SK-N-SH treated with all-trans-retinoic acid at 6 μM for 48 hours (cell line): ENCODE measurements at regions not wholly inside any gene's neighbourhood (a gene's known extent, or its start where the extent isn't known, plus 50 kb on each side); places are given as distances from the start of the nearest gene placed in this dataset.

Experiments used
- ARNTL ChIP-seq: fragments of 450-650 bp; formaldehyde crosslinking; IDR thresholded peaks from 2 replicates; pipeline ENCODE4 v1.5.0; 2020; ENCODE audit warnings: low read depth, mild to moderate bottlenecking, moderate library complexity, borderline replicate concordance
- GLIS3 ChIP-seq: fragments of 250-450 bp; sonication (Bioruptor Pico); IDR thresholded peaks from 2 replicates; pipeline ENCODE4 v1.5.0; 2020; ENCODE audit warnings: mild to moderate bottlenecking, moderate library complexity
- ISL1 ChIP-seq: fragments of 250-450 bp; sonication (Bioruptor Pico); IDR thresholded peaks from 2 replicates; pipeline ENCODE4 v2.1.2; 2022; ENCODE audit warnings: mild to moderate bottlenecking, moderate library complexity
- OSR1 ChIP-seq: fragments of 250-450 bp; sonication (Bioruptor Pico); IDR thresholded peaks from 2 replicates; pipeline ENCODE4 v1.8.0; 2022; ENCODE audit warnings: moderate library complexity, mild to moderate bottlenecking, inconsistent platforms
- PPARA ChIP-seq: fragments of 250-450 bp; sonication (Bioruptor Pico); IDR thresholded peaks from 2 replicates; pipeline ENCODE4 v1.5.0; 2020; ENCODE audit warnings: mild to moderate bottlenecking, borderline replicate concordance
- RARB ChIP-seq: fragments of 250-450 bp; sonication (Bioruptor Pico); IDR thresholded peaks from 2 replicates; pipeline ENCODE4 v1.8.0; 2021; ENCODE audit warnings: mild to moderate bottlenecking, moderate library complexity
- TOX ChIP-seq: fragments of 250-450 bp; sonication (Bioruptor Pico); IDR thresholded peaks from 2 replicates; pipeline ENCODE4 v1.8.0; 2021; ENCODE audit warnings: mild to moderate bottlenecking, moderate library complexity, borderline replicate concordance
- ZFP3 ChIP-seq: fragments of 250-450 bp; sonication (Bioruptor Pico); IDR thresholded peaks from 2 replicates; pipeline ENCODE4 v1.5.0; 2020; ENCODE audit warnings: mild to moderate bottlenecking, moderate library complexity
- ZFP30 ChIP-seq: fragments of 450-650 bp; formaldehyde crosslinking; IDR thresholded peaks from 2 replicates; pipeline ENCODE4 v1.5.0; 2022; ENCODE audit warnings: mild to moderate bottlenecking, moderate library complexity
- ZNF565 ChIP-seq: fragments of 450-650 bp; formaldehyde crosslinking; conservative IDR thresholded peaks from 2 replicates; pipeline ENCODE4 v1.5.0; 2020; ENCODE audit warnings: low read depth, mild to moderate bottlenecking, moderate library complexity
- ZNF70 ChIP-seq: fragments of 450-650 bp; formaldehyde crosslinking; IDR thresholded peaks from 2 replicates; pipeline ENCODE4 v1.5.0; 2020; ENCODE audit warnings: mild to moderate bottlenecking, moderate library complexity
- TF ChIP-seq, protein P1 (sequence below): fragments of 250-450 bp; sonication (Bioruptor Pico); IDR thresholded peaks from 2 replicates; pipeline ENCODE4 v1.5.1; 2020; ENCODE audit warnings: low read depth, mild to moderate bottlenecking, moderate library complexity
- TF ChIP-seq, protein P2 (sequence below): fragments of 250-450 bp; sonication (Bioruptor Pico); IDR thresholded peaks from 2 replicates; pipeline ENCODE4 v1.8.0; 2020; ENCODE audit warnings: mild to moderate bottlenecking, moderate library complexity, borderline replicate concordance
- TF ChIP-seq, protein P3 (sequence below): fragments of 250-450 bp; sonication (Bioruptor Pico); IDR thresholded peaks from 2 replicates; pipeline ENCODE4 v1.5.1; 2021; ENCODE audit warnings: mild to moderate bottlenecking, moderate library complexity

DNA sequence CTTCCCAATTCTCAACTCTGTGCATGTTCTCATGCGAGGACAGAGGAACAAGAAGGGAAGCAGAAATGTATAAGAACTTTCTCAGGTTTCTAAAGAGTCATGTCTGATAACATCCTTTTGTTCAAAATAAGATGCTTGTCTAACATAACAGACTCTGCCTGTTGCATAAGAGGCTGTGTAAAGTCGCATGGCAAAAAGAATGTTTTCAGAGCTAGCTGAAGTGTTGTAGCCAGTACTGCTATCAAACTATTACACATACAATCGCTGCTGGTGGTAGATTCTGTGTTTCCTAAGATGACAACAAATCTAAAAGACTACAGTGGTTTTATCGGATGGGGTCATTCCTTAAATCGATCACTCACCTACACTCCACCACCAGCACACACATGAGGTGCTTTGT, 487.5 kb downstream of the IRS1 start:
- TF ChIP-seq, protein P1, sequence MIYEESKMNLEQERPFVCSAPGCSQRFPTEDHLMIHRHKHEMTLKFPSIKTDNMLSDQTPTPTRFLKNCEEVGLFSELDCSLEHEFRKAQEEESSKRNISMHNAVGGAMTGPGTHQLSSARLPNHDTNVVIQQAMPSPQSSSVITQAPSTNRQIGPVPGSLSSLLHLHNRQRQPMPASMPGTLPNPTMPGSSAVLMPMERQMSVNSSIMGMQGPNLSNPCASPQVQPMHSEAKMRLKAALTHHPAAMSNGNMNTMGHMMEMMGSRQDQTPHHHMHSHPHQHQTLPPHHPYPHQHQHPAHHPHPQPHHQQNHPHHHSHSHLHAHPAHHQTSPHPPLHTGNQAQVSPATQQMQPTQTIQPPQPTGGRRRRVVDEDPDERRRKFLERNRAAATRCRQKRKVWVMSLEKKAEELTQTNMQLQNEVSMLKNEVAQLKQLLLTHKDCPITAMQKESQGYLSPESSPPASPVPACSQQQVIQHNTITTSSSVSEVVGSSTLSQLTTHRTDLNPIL (CRISPR knock-in tag): no peak
- no peak for TF ChIP-seq ARNTL (CRISPR knock-in tag)
- TF ChIP-seq ISL1: no peak
- no peak for TF ChIP-seq RARB (CRISPR knock-in tag)
- no peak for TF ChIP-seq GLIS3
- no peak for TF ChIP-seq ZFP3 (CRISPR knock-in tag)
- no peak for TF ChIP-seq ZFP30
- TF ChIP-seq, protein P2, sequence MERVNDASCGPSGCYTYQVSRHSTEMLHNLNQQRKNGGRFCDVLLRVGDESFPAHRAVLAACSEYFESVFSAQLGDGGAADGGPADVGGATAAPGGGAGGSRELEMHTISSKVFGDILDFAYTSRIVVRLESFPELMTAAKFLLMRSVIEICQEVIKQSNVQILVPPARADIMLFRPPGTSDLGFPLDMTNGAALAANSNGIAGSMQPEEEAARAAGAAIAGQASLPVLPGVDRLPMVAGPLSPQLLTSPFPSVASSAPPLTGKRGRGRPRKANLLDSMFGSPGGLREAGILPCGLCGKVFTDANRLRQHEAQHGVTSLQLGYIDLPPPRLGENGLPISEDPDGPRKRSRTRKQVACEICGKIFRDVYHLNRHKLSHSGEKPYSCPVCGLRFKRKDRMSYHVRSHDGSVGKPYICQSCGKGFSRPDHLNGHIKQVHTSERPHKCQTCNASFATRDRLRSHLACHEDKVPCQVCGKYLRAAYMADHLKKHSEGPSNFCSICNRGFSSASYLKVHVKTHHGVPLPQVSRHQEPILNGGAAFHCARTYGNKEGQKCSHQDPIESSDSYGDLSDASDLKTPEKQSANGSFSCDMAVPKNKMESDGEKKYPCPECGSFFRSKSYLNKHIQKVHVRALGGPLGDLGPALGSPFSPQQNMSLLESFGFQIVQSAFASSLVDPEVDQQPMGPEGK (CRISPR knock-in tag): no peak
- no peak for TF ChIP-seq PPARA
- TF ChIP-seq ZNF70: no peak
- TF ChIP-seq ZNF565 (CRISPR knock-in tag): no peak
- TF ChIP-seq TOX (CRISPR knock-in tag): no peak
- no peak for TF ChIP-seq OSR1 (CRISPR knock-in tag)
- TF ChIP-seq, protein P3, sequence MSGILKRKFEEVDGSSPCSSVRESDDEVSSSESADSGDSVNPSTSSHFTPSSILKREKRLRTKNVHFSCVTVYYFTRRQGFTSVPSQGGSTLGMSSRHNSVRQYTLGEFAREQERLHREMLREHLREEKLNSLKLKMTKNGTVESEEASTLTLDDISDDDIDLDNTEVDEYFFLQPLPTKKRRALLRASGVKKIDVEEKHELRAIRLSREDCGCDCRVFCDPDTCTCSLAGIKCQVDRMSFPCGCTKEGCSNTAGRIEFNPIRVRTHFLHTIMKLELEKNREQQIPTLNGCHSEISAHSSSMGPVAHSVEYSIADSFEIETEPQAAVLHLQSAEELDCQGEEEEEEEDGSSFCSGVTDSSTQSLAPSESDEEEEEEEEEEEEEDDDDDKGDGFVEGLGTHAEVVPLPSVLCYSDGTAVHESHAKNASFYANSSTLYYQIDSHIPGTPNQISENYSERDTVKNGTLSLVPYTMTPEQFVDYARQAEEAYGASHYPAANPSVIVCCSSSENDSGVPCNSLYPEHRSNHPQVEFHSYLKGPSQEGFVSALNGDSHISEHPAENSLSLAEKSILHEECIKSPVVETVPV (CRISPR knock-in tag): no peak
